GM12865 (cell line): ENCODE measurements at regions not wholly inside any gene's neighbourhood (a gene's known extent, or its start where the extent isn't known, plus 50 kb on each side); places are given as distances from the start of the nearest gene placed in this dataset.

Experiments used
- DNase-seq: peaks from one replicate; pipeline ENCODE4 v3.0.0; 2010; ENCODE audit warnings: low read depth
- H3K4me3 ChIP-seq: 2 replicates; pipeline ENCODE4 v1.5.1; 2011; ENCODE audit warnings: mild to moderate bottlenecking, low read depth, low read length, control low read depth
- TF ChIP-seq, protein P1 (sequence below): IDR thresholded peaks from 2 replicates; pipeline ENCODE4 v1.5.1; 2011; ENCODE audit warnings: low read length, control low read depth, low read depth, inconsistent platforms; ENCODE audit not compliant: insufficient read depth; ENCODE audit errors: missing control alignments

DNA sequence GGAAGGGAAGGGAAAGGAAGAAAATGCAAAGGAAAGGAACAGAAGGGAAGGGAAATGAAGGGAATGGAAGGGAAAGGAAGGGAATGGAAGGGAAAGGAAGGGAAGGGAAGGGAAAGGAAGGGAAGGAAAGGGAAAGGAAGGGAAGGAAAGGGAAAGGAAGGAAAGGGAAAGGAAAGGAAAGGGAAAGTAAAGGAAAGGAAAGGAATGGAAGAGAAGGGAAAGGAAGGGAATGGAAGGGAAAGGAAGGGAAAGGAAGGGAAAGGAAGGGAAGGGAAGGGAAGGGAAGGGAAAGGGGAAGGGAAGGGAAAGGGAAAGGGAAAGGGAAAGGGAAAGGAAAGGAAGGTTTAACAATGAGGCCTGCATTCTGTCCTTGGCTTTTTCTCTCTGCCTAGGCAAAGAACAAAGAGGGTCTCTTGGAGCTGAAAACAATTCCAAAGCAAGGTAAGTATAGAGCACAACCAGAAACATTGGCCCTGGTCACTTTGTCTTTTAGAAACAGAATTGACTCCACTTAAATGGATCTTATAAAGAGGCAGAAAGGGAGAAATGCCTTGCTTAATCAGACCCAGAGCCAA, 525.9 kb upstream of the TMPO start:
- DNase-seq: no peak
- TF ChIP-seq, protein P1, sequence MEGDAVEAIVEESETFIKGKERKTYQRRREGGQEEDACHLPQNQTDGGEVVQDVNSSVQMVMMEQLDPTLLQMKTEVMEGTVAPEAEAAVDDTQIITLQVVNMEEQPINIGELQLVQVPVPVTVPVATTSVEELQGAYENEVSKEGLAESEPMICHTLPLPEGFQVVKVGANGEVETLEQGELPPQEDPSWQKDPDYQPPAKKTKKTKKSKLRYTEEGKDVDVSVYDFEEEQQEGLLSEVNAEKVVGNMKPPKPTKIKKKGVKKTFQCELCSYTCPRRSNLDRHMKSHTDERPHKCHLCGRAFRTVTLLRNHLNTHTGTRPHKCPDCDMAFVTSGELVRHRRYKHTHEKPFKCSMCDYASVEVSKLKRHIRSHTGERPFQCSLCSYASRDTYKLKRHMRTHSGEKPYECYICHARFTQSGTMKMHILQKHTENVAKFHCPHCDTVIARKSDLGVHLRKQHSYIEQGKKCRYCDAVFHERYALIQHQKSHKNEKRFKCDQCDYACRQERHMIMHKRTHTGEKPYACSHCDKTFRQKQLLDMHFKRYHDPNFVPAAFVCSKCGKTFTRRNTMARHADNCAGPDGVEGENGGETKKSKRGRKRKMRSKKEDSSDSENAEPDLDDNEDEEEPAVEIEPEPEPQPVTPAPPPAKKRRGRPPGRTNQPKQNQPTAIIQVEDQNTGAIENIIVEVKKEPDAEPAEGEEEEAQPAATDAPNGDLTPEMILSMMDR: no peak
- no peak overlapping the region for H3K4me3 ChIP-seq

DNA sequence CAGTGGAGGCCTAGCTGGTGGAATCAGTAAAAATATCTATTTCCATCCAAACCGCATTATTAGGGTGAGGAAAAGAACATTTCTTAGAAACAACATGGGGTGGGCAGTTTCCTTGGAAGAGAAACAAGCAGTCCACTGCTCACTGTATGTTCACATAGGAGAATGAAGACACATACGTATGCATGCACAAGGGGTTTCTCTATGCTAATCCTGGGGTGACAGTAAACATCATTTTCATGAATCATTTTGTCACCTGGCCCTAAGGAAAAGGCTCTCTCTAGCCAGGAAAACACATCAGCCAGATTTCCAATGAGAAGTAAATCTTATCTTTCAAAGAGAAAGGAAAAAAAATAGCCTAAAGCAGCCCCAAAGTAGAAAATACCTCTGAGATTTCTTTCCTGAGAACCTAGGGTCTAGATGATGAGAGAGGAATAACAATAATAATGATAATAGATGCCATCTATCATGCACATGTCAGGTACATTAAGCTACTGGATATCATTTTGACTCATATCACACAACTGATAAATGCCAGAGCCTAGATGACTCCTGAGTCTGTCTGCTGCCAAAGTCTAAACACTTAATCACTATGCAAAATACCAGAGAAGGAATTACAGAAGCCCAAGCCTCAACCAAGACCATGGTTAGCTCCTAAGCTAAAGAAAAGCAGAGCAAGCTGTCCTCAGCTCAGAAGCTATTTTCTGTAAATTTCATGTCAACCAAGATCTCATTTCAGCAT, 520.5 kb upstream of the TMPO start:
- H3K4me3 ChIP-seq: no peak overlapping the region
- no peak for DNase-seq
- TF ChIP-seq, protein P1: no peak

DNA sequence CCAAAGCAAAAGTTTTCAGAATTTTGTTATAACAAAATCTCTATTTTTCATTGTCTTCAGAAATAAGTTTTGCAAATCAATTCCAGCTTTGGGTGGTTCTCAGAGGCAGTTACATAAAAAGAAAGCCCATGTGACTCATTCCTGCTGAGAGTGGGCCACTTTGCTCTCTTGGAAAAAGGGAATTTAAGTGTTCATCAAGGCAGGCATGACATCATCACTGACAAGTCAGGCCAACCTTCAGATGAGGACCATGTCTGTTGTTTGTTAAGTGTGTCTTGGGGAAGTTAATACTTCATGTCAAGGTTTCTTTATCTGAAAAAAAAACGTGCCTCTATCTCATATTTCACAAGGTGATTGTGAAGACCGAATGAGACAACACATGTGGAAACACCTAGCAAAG, 519.8 kb upstream of the TMPO start:
- DNase-seq: no peak
- no peak overlapping the region for H3K4me3 ChIP-seq
- TF ChIP-seq, protein P1: no peak

DNA sequence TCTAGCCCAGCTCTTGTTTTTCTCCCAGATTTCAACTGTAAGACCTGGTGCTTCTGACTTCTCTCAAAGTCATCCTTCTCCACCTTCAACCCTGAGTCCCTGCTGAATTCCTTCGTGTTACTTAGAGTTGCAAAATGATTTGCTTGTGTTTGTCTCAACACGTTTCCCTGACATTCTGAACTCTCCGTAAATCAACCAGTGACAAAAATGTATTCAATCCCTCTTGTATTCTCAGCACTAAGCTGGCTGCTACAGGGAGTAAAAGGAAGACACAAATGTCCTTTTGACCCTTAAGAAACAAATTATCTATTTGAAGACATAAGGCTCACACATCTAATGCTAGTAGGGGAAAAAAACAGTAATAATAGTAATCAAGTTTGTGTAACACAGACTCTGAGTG, 514.0 kb upstream of the TMPO start:
- TF ChIP-seq, protein P1: no peak
- DNase-seq: no peak
- no peak overlapping the region for H3K4me3 ChIP-seq

DNA sequence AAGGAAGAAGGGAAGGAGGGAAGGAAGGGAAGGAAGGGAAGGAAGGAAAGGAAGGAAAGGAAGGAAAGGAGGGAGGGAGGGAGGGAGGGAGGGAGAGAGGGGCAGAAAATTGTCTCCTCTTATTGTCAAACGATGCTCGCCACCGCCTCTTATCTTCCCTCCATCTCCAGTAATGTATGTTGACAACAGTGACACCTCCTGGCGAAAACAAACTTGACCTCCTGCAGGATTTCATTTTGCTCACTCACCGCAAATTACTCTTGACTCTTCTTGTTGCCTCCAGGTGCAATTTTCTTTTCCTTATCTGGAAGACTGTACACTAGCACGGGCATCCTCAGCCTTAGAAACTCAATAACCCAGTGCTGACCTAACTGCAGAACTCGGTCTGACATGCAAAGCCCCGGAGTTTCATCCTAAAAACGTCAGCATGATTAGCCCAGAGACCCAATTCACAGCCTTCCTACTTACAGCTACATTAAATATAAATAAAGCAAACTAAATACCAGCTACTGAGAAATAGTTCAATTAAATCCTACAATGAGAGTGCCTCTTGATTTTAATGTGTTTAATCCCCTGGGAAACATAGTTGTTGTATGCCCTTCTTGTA, 512.4 kb upstream of the TMPO start:
- H3K4me3 ChIP-seq: no peak overlapping the region
- TF ChIP-seq, protein P1: peak; percentile 55
- DNase-seq: peak; percentile 62

DNA sequence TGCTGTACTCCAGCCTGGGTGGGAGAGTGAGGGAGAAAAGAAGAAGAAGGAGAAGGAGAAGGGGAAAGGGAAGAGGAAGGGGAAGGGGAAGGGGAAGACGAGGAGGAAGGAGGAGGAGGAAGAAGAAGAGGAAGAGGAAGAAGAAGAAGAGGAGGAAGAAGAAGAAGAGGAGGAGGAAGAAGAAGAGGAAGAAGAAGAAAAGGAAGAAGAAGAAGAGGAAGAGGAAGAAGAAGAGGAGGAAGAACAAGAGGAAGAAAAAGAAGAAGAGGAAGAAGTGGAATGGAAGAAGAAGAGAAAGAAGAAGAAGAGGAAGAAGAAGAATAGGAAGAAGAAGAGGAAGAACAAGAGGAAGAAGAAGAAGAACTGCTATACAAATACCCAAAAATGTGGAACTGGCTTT, 507.4 kb upstream of the TMPO start:
- no peak overlapping the region for H3K4me3 ChIP-seq
- TF ChIP-seq, protein P1: no peak
- no peak for DNase-seq
